ENCODE measurements at regions not wholly inside any gene's neighbourhood (a gene's known extent, or its start where the extent isn't known, plus 50 kb on each side); places are given as distances from the start of the nearest gene placed in this dataset.

DNA sequence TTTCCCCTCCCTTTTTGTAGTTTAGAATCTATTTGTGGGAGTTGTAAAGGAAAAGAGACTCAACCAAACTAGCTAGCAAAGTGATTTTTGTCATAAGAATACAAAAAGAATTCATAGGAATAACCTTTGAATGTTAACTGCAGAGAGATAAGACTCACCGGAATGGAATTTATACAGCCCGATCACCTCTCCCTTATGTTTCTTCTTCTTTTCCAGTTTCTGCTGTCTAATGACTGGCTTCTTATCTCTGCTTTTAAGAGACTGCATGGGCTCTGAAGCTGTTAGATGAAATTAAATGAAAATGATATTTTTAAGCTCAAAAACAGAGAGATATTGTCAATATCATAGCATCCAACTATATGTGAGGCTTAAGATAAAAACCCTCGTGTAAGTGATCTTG is 1095.9 kb downstream of the REEP3 start:
- TF ChIP-seq CTCF (IDR thresholded peaks at IDR 0.05) (no peak), EZH2 (IDR thresholded peaks at IDR 0.05; ENCODE audit: borderline replicate concordance, insufficient read depth, low read depth, low read length, poor library complexity, severe bottlenecking) (no peak)

Data from B cell (primary cell).